Coronary artery (tissue), 2 donors: ENCODE measurements at regions not wholly inside any gene's neighbourhood (a gene's known extent, or its start where the extent isn't known, plus 50 kb on each side); places are given as distances from the start of the nearest gene placed in this dataset.
"Not testable (repeated sequence)": the region's sequence is repeated elsewhere in the genome, so short reads cannot be mapped to it uniquely, and the experiment has no call there.

Source experiments
- DNase-seq: peaks from one replicate; pipeline ENCODE4 v3.0.0-alpha.2; 2017; ENCODE audit warnings: low spot score
- H3K27ac ChIP-seq, 2 donors: fragments of 200-600 bp; sonication (generic); one replicate each; pipeline ENCODE4 v1.5.1; 2016 to 2019
- H3K4me3 ChIP-seq: fragments of 200-600 bp; sonication (generic); 2 replicates; pipeline ENCODE4 v1.5.1; 2016; ENCODE audit warnings: mild to moderate bottlenecking, moderate library complexity
- CTCF ChIP-seq: fragments of 200-600 bp; sonication (generic); IDR thresholded peaks from one replicate; pipeline ENCODE4 v1.5.1; 2019; ENCODE audit warnings: antibody characterized with exemption

- no peak for DNase-seq
- no peak overlapping the region for H3K4me3 ChIP-seq
- no peak overlapping the region for H3K27ac ChIP-seq
- no peak for TF ChIP-seq CTCF
These were observed 535.7 kb downstream of the PPP4R3C start for GRCh38 chrX:26927419-26927818.

GRCh38 chrX:26925088-26925487 lies 538.1 kb downstream of the PPP4R3C start:
- DNase-seq: no peak
- Histone ChIP-seq H3K4me3 (no peak overlapping the region), H3K27ac (no peak overlapping the region)
- TF ChIP-seq CTCF: no peak

- DNase-seq: no peak
- TF ChIP-seq CTCF: no peak
- Histone ChIP-seq H3K4me3 (no peak overlapping the region), H3K27ac (no peak overlapping the region)
These were observed 540.9 kb downstream of the PPP4R3C start for GRCh38 chrX:26922278-26922677.

- no peak for TF ChIP-seq CTCF
- no peak for DNase-seq
- Histone ChIP-seq H3K4me3 (no peak overlapping the region), H3K27ac (no peak overlapping the region)
These were observed 544.5 kb downstream of the PPP4R3C start for GRCh38 chrX:26918631-26919030.

- H3K27ac ChIP-seq: no peak overlapping the region
- no peak for TF ChIP-seq CTCF
- H3K4me3 ChIP-seq: no peak overlapping the region
- no peak for DNase-seq
These were observed 546.1 kb downstream of the PPP4R3C start for GRCh38 chrX:26916991-26917390.

- DNase-seq: no peak
- no peak for TF ChIP-seq CTCF
- H3K27ac ChIP-seq: no peak overlapping the region
- H3K4me3 ChIP-seq: no peak overlapping the region
These were observed 548.1 kb downstream of the PPP4R3C start for GRCh38 chrX:26915064-26915463.

- DNase-seq: no peak
- H3K4me3 ChIP-seq: no peak overlapping the region
- no peak for TF ChIP-seq CTCF
- H3K27ac ChIP-seq: no peak overlapping the region
These were observed 548.9 kb downstream of the PPP4R3C start for GRCh38 chrX:26914232-26914631.

GRCh38 chrX:26911785-26912184 lies 551.4 kb downstream of the PPP4R3C start:
- not testable (repeated sequence) for H3K4me3 ChIP-seq, H3K27ac ChIP-seq, DNase-seq
